Hepatocyte (in vitro differentiated cells): ENCODE measurements at regions not wholly inside any gene's neighbourhood (a gene's known extent, or its start where the extent isn't known, plus 50 kb on each side); places are given as distances from the start of the nearest gene placed in this dataset.

Experiments used
- EZH2 ChIP-seq: fragments of 200-600 bp; sonication (generic); IDR thresholded peaks from 2 replicates; pipeline ENCODE4 v1.6.1; 2016; ENCODE audit warnings: antibody characterized with exemption, mild to moderate bottlenecking, borderline replicate concordance
- EZH2phosphoT487 ChIP-seq: fragments of 200-600 bp; sonication (generic); IDR thresholded peaks from one replicate; pipeline ENCODE4 v1.6.1; 2018; ENCODE audit warnings: antibody characterized with exemption, mild to moderate bottlenecking, low read depth, moderate library complexity; ENCODE audit not compliant: unreplicated experiment, severe bottlenecking
- TF ChIP-seq, protein P1 (sequence below): fragments of 200-600 bp; sonication (generic); IDR thresholded peaks from 2 replicates; pipeline ENCODE4 v1.5.1; 2016; ENCODE audit warnings: antibody characterized with exemption, mild to moderate bottlenecking; ENCODE audit not compliant: poor library complexity

- TF ChIP-seq, protein P1, sequence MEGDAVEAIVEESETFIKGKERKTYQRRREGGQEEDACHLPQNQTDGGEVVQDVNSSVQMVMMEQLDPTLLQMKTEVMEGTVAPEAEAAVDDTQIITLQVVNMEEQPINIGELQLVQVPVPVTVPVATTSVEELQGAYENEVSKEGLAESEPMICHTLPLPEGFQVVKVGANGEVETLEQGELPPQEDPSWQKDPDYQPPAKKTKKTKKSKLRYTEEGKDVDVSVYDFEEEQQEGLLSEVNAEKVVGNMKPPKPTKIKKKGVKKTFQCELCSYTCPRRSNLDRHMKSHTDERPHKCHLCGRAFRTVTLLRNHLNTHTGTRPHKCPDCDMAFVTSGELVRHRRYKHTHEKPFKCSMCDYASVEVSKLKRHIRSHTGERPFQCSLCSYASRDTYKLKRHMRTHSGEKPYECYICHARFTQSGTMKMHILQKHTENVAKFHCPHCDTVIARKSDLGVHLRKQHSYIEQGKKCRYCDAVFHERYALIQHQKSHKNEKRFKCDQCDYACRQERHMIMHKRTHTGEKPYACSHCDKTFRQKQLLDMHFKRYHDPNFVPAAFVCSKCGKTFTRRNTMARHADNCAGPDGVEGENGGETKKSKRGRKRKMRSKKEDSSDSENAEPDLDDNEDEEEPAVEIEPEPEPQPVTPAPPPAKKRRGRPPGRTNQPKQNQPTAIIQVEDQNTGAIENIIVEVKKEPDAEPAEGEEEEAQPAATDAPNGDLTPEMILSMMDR: no peak
- TF ChIP-seq EZH2 (no peak), EZH2phosphoT487 (no peak)
Measured at GRCh38 chr4:79177388-79177787, 148.5 kb downstream of the NAA11 start.
